MM.1S (cell line): ENCODE measurements at regions not wholly inside any gene's neighbourhood (a gene's known extent, or its start where the extent isn't known, plus 50 kb on each side); places are given as distances from the start of the nearest gene placed in this dataset.

Source experiments
- DNase-seq: peaks from one replicate; pipeline ENCODE4 v3.0.0-alpha.2; 2015
- H2AFZ ChIP-seq: fragments of 300-600 bp; sonication (generic); 2 replicates; pipeline ENCODE4 v1.6.0; 2016; ENCODE audit warnings: antibody characterized with exemption, low read length
- H3F3A ChIP-seq: fragments of 300-600 bp; sonication (generic); 2 replicates; pipeline ENCODE4 v1.6.1; 2016; ENCODE audit warnings: mild to moderate bottlenecking, antibody characterized with exemption, low read length, moderate library complexity, mixed read lengths; ENCODE audit not compliant: insufficient read depth
- H3K27ac ChIP-seq: fragments of 300-600 bp; sonication (generic); 2 replicates; pipeline ENCODE4 v1.5.1; 2016; ENCODE audit warnings: mild to moderate bottlenecking, low read length
- H3K27me3 ChIP-seq: fragments of 300-600 bp; sonication (generic); replicated peaks from 2 replicates; pipeline ENCODE4 v1.6.0; 2016; ENCODE audit warnings: low read length; ENCODE audit not compliant: insufficient read depth
- H3K36me3 ChIP-seq: fragments of 300-600 bp; sonication (generic); replicated peaks from 2 replicates; pipeline ENCODE4 v1.6.1; 2016; ENCODE audit warnings: mild to moderate bottlenecking, low read length, mixed read lengths; ENCODE audit not compliant: insufficient read depth
- H3K4me1 ChIP-seq: fragments of 300-600 bp; sonication (generic); 2 replicates; pipeline ENCODE4 v1.6.1; 2016; ENCODE audit warnings: low read length, mixed read lengths
- H3K4me2 ChIP-seq: fragments of 300-600 bp; sonication (generic); 2 replicates; pipeline ENCODE4 v1.6.0; 2016; ENCODE audit warnings: low read depth, low read length
- H3K4me3 ChIP-seq: fragments of 300-600 bp; sonication (generic); 2 replicates; pipeline ENCODE4 v1.5.1; 2016; ENCODE audit warnings: low read length, mixed read lengths
- H3K79me2 ChIP-seq: fragments of 300-600 bp; sonication (generic); 2 replicates; pipeline ENCODE4 v1.6.1; 2016; ENCODE audit warnings: mixed run types, low read length, mixed read lengths
- H3K9ac ChIP-seq: fragments of 300-600 bp; sonication (generic); 2 replicates; pipeline ENCODE4 v1.6.1; 2016; ENCODE audit warnings: low read length, mixed read lengths
- H3K9me2 ChIP-seq: fragments of 300-600 bp; sonication (generic); replicated peaks from 2 replicates; pipeline ENCODE4 v1.6.1; 2016; ENCODE audit warnings: mild to moderate bottlenecking, low read length, mixed read lengths; ENCODE audit not compliant: insufficient read depth
- H3K9me3 ChIP-seq: fragments of 300-600 bp; sonication (generic); replicated peaks from 2 replicates; pipeline ENCODE4 v1.6.1; 2016; ENCODE audit warnings: mild to moderate bottlenecking, low read length, mixed read lengths; ENCODE audit not compliant: insufficient read depth
- H4K20me1 ChIP-seq: fragments of 300-600 bp; sonication (generic); 2 replicates; pipeline ENCODE4 v1.6.1; 2016; ENCODE audit warnings: mild to moderate bottlenecking, low read length, moderate library complexity, mixed read lengths; ENCODE audit not compliant: insufficient read depth
- CTCF ChIP-seq: fragments of 300-600 bp; sonication (generic); IDR thresholded peaks from 2 replicates; pipeline ENCODE4 v1.5.1; 2016; ENCODE audit warnings: antibody characterized with exemption, low read length, mixed read lengths
- EZH2 ChIP-seq: fragments of 300-600 bp; sonication (generic); optimal IDR thresholded peaks from 2 replicates; pipeline ENCODE3; 2017; ENCODE audit warnings: low read depth, mild to moderate bottlenecking, antibody characterized with exemption, low read length, mixed read lengths
- EZH2phosphoT487 ChIP-seq: fragments of 300-600 bp; sonication (generic); IDR thresholded peaks from 2 replicates; pipeline ENCODE4 v1.6.1; 2018; ENCODE audit warnings: antibody characterized with exemption, low read length

GRCh38 chr3:64987726-64988125 is 299.9 kb upstream of the ADAMTS9 start:
- no peaks in the 10 kb centered on the region for H3K9me3 ChIP-seq
- no peak for TF ChIP-seq CTCF
- TF ChIP-seq EZH2phosphoT487: no peak
- no peak overlapping the region for H2AFZ ChIP-seq
- H4K20me1 ChIP-seq: no peaks in the 10 kb centered on the region
- no peak overlapping the region for H3K4me2 ChIP-seq
- no peak for DNase-seq
- no peaks in the 10 kb centered on the region for H3F3A ChIP-seq
- H3K4me1 ChIP-seq: no peaks in the 10 kb centered on the region
- H3K9me2 ChIP-seq: no peaks in the 10 kb centered on the region
- H3K27ac ChIP-seq: no peak overlapping the region
- no peaks in the 10 kb centered on the region for H3K79me2 ChIP-seq
- H3K9ac ChIP-seq: no peak overlapping the region
- no peaks in the 10 kb centered on the region for H3K36me3 ChIP-seq
- no peaks in the 10 kb centered on the region for H3K27me3 ChIP-seq
- no peak overlapping the region for H3K4me3 ChIP-seq

GRCh38 chr3:64985072-64985471 is 297.3 kb upstream of the ADAMTS9 start:
- no peak overlapping the region for H3K27ac ChIP-seq
- no peaks in the 10 kb centered on the region for H3K36me3 ChIP-seq
- TF ChIP-seq EZH2phosphoT487 (no peak), CTCF (no peak), EZH2 (no peak)
- no peak overlapping the region for H2AFZ ChIP-seq
- H3K9ac ChIP-seq: no peak overlapping the region
- no peaks in the 10 kb centered on the region for H3K27me3 ChIP-seq
- H3F3A ChIP-seq: no peaks in the 10 kb centered on the region
- H3K4me1 ChIP-seq: no peaks in the 10 kb centered on the region
- no peaks in the 10 kb centered on the region for H3K79me2 ChIP-seq
- H3K4me3 ChIP-seq: no peak overlapping the region
- no peaks in the 10 kb centered on the region for H3K9me2 ChIP-seq
- H3K9me3 ChIP-seq: no peaks in the 10 kb centered on the region
- no peaks in the 10 kb centered on the region for H4K20me1 ChIP-seq
- no peak for DNase-seq
- no peak overlapping the region for H3K4me2 ChIP-seq

GRCh38 chr3:64983583-64984359 is 296.0 kb upstream of the ADAMTS9 start:
- no peak for TF ChIP-seq EZH2
- TF ChIP-seq EZH2phosphoT487: no peak
- no peak for TF ChIP-seq CTCF

More at GRCh38 chr3:64983583-64984359, 296.0 kb upstream of the ADAMTS9 start:
- Histone ChIP-seq H3K9me3 (no peaks in the 10 kb centered on the region), H3K4me1 (no peaks in the 10 kb centered on the region), H3K9ac (no peak overlapping the region), H3K27me3 (no peaks in the 10 kb centered on the region), H3K27ac (no peak overlapping the region), H3K36me3 (no peaks in the 10 kb centered on the region), H4K20me1 (no peaks in the 10 kb centered on the region), H2AFZ (no peak overlapping the region), H3F3A (no peaks in the 10 kb centered on the region), H3K4me3 (no peak overlapping the region), H3K9me2 (no peaks in the 10 kb centered on the region), H3K79me2 (no peaks in the 10 kb centered on the region), H3K4me2 (no peak overlapping the region)
- DNase-seq: no peak
